Lower leg skin (tissue), 3 donors: ENCODE measurements at regions not wholly inside any gene's neighbourhood (a gene's known extent, or its start where the extent isn't known, plus 50 kb on each side); places are given as distances from the start of the nearest gene placed in this dataset.

Source experiments
- POLR2A ChIP-seq, 2 donors: fragments of 450-650 bp; IDR thresholded peaks; one replicate each; pipeline ENCODE4 v1.6.1; 2016 to 2017; ENCODE audit warnings: antibody characterized with exemption in 2 of 2, mild to moderate bottlenecking in 1 of 2, moderate library complexity in 1 of 2
- TF ChIP-seq, protein P1 (sequence below), 3 donors: fragments of 450-650 bp; IDR thresholded peaks; one replicate each; pipeline ENCODE4 v1.5.1; 2016; ENCODE audit warnings: antibody characterized with exemption in 3 of 3, mild to moderate bottlenecking in 3 of 3, moderate library complexity in 2 of 3

DNA sequence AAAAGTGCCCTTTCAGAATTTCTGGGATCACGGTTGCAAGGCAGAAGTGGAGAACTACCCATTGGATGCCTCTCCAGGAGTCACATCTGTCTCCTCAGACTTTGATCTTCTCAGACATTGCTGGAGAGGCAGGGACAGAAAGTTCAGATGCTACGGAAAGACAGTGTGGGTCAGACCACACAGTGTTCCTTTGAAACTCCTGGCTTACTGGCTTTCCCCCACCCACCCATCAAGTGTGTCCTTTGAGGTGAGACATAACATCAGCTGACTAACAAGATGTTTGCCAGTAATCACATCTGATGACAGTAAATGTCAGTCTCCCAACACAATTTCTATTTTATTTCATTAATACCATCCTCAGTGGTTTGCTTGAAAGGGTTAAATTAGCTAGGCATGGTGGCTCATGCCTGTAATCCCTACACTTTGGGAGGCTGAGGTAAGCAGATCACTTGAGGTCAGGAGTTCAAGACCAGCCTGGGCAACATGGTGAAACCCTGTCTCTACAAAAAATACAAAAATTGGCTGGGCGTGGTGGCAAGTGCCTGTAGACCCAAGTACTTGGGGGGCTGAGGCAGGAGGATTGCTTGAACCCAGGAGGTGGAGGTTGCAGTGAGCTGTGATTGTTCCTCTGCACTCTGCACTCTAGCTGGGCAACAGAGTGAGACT, 67.2 kb upstream of the SNX9 start:
- TF ChIP-seq, protein P1, sequence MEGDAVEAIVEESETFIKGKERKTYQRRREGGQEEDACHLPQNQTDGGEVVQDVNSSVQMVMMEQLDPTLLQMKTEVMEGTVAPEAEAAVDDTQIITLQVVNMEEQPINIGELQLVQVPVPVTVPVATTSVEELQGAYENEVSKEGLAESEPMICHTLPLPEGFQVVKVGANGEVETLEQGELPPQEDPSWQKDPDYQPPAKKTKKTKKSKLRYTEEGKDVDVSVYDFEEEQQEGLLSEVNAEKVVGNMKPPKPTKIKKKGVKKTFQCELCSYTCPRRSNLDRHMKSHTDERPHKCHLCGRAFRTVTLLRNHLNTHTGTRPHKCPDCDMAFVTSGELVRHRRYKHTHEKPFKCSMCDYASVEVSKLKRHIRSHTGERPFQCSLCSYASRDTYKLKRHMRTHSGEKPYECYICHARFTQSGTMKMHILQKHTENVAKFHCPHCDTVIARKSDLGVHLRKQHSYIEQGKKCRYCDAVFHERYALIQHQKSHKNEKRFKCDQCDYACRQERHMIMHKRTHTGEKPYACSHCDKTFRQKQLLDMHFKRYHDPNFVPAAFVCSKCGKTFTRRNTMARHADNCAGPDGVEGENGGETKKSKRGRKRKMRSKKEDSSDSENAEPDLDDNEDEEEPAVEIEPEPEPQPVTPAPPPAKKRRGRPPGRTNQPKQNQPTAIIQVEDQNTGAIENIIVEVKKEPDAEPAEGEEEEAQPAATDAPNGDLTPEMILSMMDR (IDR thresholded peaks at IDR 0.05): no peak
- TF ChIP-seq POLR2A (IDR thresholded peaks at IDR 0.05): no peak
